Liver (tissue), 3 donors: ENCODE measurements at regions not wholly inside any gene's neighbourhood (a gene's known extent, or its start where the extent isn't known, plus 50 kb on each side); places are given as distances from the start of the nearest gene placed in this dataset.

Experiments
- EGR1 ChIP-seq, 2 donors: IDR thresholded peaks; 2 replicates each; pipeline ENCODE4 v1.6.1; 2016 to 2018; ENCODE audit warnings: antibody characterized with exemption in 2 of 2, low read depth in 2 of 2
- FOXA2 ChIP-seq: IDR thresholded peaks from 2 replicates; pipeline ENCODE4 v1.6.1; 2016; ENCODE audit warnings: antibody characterized with exemption
- GABPA ChIP-seq, 2 donors: IDR thresholded peaks in 1 of 2; conservative IDR thresholded peaks in 1 of 2; 2 replicates each; pipeline ENCODE4 v1.6.1; 2016; ENCODE audit warnings: antibody characterized with exemption in 2 of 2, mild to moderate bottlenecking in 1 of 2, moderate library complexity in 1 of 2
- JUND ChIP-seq, 2 donors: IDR thresholded peaks; 2 replicates each; pipeline ENCODE4 v1.6.1; 2016; ENCODE audit warnings: antibody characterized with exemption in 2 of 2
- NR2F2 ChIP-seq: IDR thresholded peaks from 2 replicates; pipeline ENCODE4 v1.6.1; 2016; ENCODE audit warnings: antibody characterized with exemption
- RAD21 ChIP-seq, 2 donors: IDR thresholded peaks; 2 replicates each; pipeline ENCODE4 v1.6.1; 2016; ENCODE audit warnings: antibody characterized with exemption in 2 of 2, mild to moderate bottlenecking in 2 of 2
- RXRA ChIP-seq, 2 donors: IDR thresholded peaks; 2 replicates each; pipeline ENCODE4 v1.6.1; 2017 to 2018; ENCODE audit warnings: antibody characterized with exemption in 2 of 2, mild to moderate bottlenecking in 1 of 2
- TAF1 ChIP-seq: conservative IDR thresholded peaks from 2 replicates; pipeline ENCODE4 v1.6.1; 2016; ENCODE audit warnings: antibody characterized with exemption, mild to moderate bottlenecking
- YY1 ChIP-seq: IDR thresholded peaks from 2 replicates; pipeline ENCODE4 v1.6.1; 2016; ENCODE audit warnings: antibody characterized with exemption, mild to moderate bottlenecking
- TF ChIP-seq, protein P1 (sequence below): IDR thresholded peaks from 2 replicates; pipeline ENCODE4 v1.6.1; 2016; ENCODE audit warnings: antibody characterized with exemption
- TF ChIP-seq, protein P2 (sequence below): IDR thresholded peaks from 2 replicates; pipeline ENCODE4 v1.6.1; 2016; ENCODE audit warnings: antibody characterized with exemption
- TF ChIP-seq, protein P3 (sequence below): IDR thresholded peaks from 2 replicates; pipeline ENCODE4 v1.6.1; 2016; ENCODE audit warnings: antibody characterized with exemption, mild to moderate bottlenecking
- TF ChIP-seq, protein P4 (sequence below): IDR thresholded peaks from 2 replicates; pipeline ENCODE4 v1.6.1; 2016; ENCODE audit warnings: antibody characterized with exemption
- TF ChIP-seq, protein P5 (sequence below): fragments of 150-350 bp; IDR thresholded peaks from 2 replicates; pipeline ENCODE4 v1.5.1; 2017; ENCODE audit warnings: improper control_type of control experiment, low read depth, low read length; ENCODE audit not compliant: missing input control
- donor health status: healthy.
- donor health status: healthy.

DNA sequence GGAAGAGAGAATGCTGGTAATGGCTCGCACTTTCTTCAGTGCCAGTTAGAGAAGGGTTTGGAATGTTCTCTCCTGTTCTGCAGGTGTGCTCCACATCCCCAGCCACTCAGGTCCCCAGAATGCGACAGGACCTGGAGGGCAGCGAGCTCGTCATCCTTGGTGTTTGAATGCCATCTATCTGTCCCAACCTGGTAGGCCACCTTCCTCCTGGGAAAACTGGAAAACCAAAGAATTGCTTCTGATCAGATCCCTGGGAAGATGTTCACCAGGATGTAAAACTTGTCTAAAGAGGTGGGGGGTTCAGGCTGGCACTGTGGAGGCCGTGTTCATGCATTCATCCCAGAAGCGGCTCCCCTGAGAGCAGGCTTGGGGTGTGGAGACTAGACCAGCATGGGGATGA lies 379.5 kb downstream of the GLRX3 start:
- TF ChIP-seq, protein P1, sequence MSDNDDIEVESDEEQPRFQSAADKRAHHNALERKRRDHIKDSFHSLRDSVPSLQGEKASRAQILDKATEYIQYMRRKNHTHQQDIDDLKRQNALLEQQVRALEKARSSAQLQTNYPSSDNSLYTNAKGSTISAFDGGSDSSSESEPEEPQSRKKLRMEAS = no peak
- TF ChIP-seq, protein P2, sequence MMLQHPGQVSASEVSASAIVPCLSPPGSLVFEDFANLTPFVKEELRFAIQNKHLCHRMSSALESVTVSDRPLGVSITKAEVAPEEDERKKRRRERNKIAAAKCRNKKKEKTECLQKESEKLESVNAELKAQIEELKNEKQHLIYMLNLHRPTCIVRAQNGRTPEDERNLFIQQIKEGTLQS = no peak
- TF ChIP-seq GABPA (IDR thresholded peaks at IDR 0.05 in 1 of 2, conservative IDR thresholded peaks at IDR 0.05 in 1 of 2) (no peak), TAF1 (no peak), YY1 (no peak), JUND (IDR thresholded peaks at IDR 0.05) (no peak), FOXA2 (no peak), RXRA (IDR thresholded peaks at IDR 0.05) (no peak), EGR1 (IDR thresholded peaks at IDR 0.05; ENCODE audit: low read depth in 2 of 2) (no peak), RAD21 (IDR thresholded peaks at IDR 0.05) (no peak), NR2F2 (no peak)
- TF ChIP-seq, protein P3, sequence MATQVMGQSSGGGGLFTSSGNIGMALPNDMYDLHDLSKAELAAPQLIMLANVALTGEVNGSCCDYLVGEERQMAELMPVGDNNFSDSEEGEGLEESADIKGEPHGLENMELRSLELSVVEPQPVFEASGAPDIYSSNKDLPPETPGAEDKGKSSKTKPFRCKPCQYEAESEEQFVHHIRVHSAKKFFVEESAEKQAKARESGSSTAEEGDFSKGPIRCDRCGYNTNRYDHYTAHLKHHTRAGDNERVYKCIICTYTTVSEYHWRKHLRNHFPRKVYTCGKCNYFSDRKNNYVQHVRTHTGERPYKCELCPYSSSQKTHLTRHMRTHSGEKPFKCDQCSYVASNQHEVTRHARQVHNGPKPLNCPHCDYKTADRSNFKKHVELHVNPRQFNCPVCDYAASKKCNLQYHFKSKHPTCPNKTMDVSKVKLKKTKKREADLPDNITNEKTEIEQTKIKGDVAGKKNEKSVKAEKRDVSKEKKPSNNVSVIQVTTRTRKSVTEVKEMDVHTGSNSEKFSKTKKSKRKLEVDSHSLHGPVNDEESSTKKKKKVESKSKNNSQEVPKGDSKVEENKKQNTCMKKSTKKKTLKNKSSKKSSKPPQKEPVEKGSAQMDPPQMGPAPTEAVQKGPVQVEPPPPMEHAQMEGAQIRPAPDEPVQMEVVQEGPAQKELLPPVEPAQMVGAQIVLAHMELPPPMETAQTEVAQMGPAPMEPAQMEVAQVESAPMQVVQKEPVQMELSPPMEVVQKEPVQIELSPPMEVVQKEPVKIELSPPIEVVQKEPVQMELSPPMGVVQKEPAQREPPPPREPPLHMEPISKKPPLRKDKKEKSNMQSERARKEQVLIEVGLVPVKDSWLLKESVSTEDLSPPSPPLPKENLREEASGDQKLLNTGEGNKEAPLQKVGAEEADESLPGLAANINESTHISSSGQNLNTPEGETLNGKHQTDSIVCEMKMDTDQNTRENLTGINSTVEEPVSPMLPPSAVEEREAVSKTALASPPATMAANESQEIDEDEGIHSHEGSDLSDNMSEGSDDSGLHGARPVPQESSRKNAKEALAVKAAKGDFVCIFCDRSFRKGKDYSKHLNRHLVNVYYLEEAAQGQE = no peak
- TF ChIP-seq, protein P4, sequence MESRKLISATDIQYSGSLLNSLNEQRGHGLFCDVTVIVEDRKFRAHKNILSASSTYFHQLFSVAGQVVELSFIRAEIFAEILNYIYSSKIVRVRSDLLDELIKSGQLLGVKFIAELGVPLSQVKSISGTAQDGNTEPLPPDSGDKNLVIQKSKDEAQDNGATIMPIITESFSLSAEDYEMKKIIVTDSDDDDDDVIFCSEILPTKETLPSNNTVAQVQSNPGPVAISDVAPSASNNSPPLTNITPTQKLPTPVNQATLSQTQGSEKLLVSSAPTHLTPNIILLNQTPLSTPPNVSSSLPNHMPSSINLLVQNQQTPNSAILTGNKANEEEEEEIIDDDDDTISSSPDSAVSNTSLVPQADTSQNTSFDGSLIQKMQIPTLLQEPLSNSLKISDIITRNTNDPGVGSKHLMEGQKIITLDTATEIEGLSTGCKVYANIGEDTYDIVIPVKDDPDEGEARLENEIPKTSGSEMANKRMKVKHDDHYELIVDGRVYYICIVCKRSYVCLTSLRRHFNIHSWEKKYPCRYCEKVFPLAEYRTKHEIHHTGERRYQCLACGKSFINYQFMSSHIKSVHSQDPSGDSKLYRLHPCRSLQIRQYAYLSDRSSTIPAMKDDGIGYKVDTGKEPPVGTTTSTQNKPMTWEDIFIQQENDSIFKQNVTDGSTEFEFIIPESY = no peak
- TF ChIP-seq, protein P5, sequence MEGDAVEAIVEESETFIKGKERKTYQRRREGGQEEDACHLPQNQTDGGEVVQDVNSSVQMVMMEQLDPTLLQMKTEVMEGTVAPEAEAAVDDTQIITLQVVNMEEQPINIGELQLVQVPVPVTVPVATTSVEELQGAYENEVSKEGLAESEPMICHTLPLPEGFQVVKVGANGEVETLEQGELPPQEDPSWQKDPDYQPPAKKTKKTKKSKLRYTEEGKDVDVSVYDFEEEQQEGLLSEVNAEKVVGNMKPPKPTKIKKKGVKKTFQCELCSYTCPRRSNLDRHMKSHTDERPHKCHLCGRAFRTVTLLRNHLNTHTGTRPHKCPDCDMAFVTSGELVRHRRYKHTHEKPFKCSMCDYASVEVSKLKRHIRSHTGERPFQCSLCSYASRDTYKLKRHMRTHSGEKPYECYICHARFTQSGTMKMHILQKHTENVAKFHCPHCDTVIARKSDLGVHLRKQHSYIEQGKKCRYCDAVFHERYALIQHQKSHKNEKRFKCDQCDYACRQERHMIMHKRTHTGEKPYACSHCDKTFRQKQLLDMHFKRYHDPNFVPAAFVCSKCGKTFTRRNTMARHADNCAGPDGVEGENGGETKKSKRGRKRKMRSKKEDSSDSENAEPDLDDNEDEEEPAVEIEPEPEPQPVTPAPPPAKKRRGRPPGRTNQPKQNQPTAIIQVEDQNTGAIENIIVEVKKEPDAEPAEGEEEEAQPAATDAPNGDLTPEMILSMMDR = no peak
